SK-N-SH treated with all-trans-retinoic acid at 6 μM for 48 hours (cell line): ENCODE measurements at regions not wholly inside any gene's neighbourhood (a gene's known extent, or its start where the extent isn't known, plus 50 kb on each side); places are given as distances from the start of the nearest gene placed in this dataset.
"Not testable (repeated sequence)": the region's sequence is repeated elsewhere in the genome, so short reads cannot be mapped to it uniquely, and the experiment has no call there.

ENCODE experiments used
- ATAC-seq: fragments of 200-7000 bp; cut with Tn5 transposase; 3 replicates; pipeline ENCODE4 v1.9.1; 2020; ENCODE audit warnings: mild to moderate bottlenecking, moderate library complexity
- BACH2 ChIP-seq: fragments of 250-450 bp; sonication (Bioruptor Pico); IDR thresholded peaks from 2 replicates; pipeline ENCODE4 v1.9.0; 2021; ENCODE audit warnings: mild to moderate bottlenecking, borderline replicate concordance
- CSRNP3 ChIP-seq: fragments of 250-450 bp; sonication (Bioruptor Pico); IDR thresholded peaks from 2 replicates; pipeline ENCODE4 v1.5.1; 2021; ENCODE audit warnings: mild to moderate bottlenecking, moderate library complexity
- ESRRG ChIP-seq: fragments of 250-450 bp; sonication (Bioruptor Pico); IDR thresholded peaks from 2 replicates; pipeline ENCODE4 v1.6.1; 2021; ENCODE audit warnings: mild to moderate bottlenecking
- GLIS3 ChIP-seq: fragments of 250-450 bp; sonication (Bioruptor Pico); IDR thresholded peaks from 2 replicates; pipeline ENCODE4 v1.5.0; 2020; ENCODE audit warnings: mild to moderate bottlenecking, moderate library complexity
- PATZ1 ChIP-seq: fragments of 250-450 bp; sonication (Bioruptor Pico); IDR thresholded peaks from 2 replicates; pipeline ENCODE4 v1.8.0; 2020; ENCODE audit warnings: mild to moderate bottlenecking, moderate library complexity, borderline replicate concordance
- PPARA ChIP-seq: fragments of 250-450 bp; sonication (Bioruptor Pico); IDR thresholded peaks from 2 replicates; pipeline ENCODE4 v1.5.0; 2020; ENCODE audit warnings: mild to moderate bottlenecking, borderline replicate concordance
- RARB ChIP-seq: fragments of 250-450 bp; sonication (Bioruptor Pico); IDR thresholded peaks from 2 replicates; pipeline ENCODE4 v1.8.0; 2021; ENCODE audit warnings: mild to moderate bottlenecking, moderate library complexity
- SNAI2 ChIP-seq: fragments of 250-450 bp; sonication (Bioruptor Pico); IDR thresholded peaks from 2 replicates; pipeline ENCODE4 v1.5.0; 2020; ENCODE audit warnings: mild to moderate bottlenecking, moderate library complexity
- ZFP3 ChIP-seq: fragments of 250-450 bp; sonication (Bioruptor Pico); IDR thresholded peaks from 2 replicates; pipeline ENCODE4 v1.5.0; 2020; ENCODE audit warnings: mild to moderate bottlenecking, moderate library complexity
- ZFP30 ChIP-seq: fragments of 450-650 bp; formaldehyde crosslinking; IDR thresholded peaks from 2 replicates; pipeline ENCODE4 v1.5.0; 2022; ENCODE audit warnings: mild to moderate bottlenecking, moderate library complexity
- ZNF70 ChIP-seq: fragments of 450-650 bp; formaldehyde crosslinking; IDR thresholded peaks from 2 replicates; pipeline ENCODE4 v1.5.0; 2020; ENCODE audit warnings: mild to moderate bottlenecking, moderate library complexity
- ZNF8 ChIP-seq: fragments of 450-650 bp; formaldehyde crosslinking; IDR thresholded peaks from 2 replicates; pipeline ENCODE4 v1.5.0; 2020; ENCODE audit warnings: mild to moderate bottlenecking, moderate library complexity
- TF ChIP-seq, protein P1 (sequence below): fragments of 250-450 bp; sonication (Bioruptor Pico); IDR thresholded peaks from 2 replicates; pipeline ENCODE4 v1.5.0; 2020; ENCODE audit warnings: mild to moderate bottlenecking, moderate library complexity
- TF ChIP-seq, protein P2 (sequence below): fragments of 250-450 bp; sonication (Bioruptor Pico); IDR thresholded peaks from 2 replicates; pipeline ENCODE4 v1.5.1; 2020; ENCODE audit warnings: low read depth, mild to moderate bottlenecking, moderate library complexity

DNA sequence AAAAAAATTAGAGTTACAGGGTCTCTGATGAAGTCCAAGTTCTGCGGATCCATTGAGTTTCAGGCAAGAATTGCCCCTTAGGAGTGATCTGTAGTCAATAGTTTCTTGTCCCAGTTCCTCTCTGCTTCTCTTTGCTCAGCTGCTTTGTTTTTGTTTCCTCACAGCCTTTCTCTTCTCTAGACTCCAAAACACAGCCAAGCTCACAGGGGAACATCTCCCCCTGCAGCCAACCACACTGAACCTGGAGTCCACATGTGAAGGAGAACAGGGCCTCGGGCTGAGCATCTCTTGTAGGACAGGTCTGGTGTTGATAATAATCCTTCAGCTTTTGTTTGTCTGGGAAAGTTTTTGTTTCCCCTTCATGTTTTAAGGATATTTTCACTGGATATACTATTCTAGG is 202.6 kb upstream of the ATP10A start:
- ATAC-seq, result no peak
- TF ChIP-seq SNAI2 (CRISPR knock-in tag) (no peak), ESRRG (CRISPR knock-in tag) (no peak), PPARA (CRISPR knock-in tag) (no peak), ZNF8 (CRISPR knock-in tag) (no peak), ZFP3 (CRISPR knock-in tag) (no peak), PATZ1 (CRISPR knock-in tag) (no peak)
- TF ChIP-seq, protein P1, sequence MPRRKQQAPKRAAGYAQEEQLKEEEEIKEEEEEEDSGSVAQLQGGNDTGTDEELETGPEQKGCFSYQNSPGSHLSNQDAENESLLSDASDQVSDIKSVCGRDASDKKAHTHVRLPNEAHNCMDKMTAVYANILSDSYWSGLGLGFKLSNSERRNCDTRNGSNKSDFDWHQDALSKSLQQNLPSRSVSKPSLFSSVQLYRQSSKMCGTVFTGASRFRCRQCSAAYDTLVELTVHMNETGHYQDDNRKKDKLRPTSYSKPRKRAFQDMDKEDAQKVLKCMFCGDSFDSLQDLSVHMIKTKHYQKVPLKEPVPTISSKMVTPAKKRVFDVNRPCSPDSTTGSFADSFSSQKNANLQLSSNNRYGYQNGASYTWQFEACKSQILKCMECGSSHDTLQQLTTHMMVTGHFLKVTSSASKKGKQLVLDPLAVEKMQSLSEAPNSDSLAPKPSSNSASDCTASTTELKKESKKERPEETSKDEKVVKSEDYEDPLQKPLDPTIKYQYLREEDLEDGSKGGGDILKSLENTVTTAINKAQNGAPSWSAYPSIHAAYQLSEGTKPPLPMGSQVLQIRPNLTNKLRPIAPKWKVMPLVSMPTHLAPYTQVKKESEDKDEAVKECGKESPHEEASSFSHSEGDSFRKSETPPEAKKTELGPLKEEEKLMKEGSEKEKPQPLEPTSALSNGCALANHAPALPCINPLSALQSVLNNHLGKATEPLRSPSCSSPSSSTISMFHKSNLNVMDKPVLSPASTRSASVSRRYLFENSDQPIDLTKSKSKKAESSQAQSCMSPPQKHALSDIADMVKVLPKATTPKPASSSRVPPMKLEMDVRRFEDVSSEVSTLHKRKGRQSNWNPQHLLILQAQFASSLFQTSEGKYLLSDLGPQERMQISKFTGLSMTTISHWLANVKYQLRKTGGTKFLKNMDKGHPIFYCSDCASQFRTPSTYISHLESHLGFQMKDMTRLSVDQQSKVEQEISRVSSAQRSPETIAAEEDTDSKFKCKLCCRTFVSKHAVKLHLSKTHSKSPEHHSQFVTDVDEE, result no peak
- TF ChIP-seq, protein P2, sequence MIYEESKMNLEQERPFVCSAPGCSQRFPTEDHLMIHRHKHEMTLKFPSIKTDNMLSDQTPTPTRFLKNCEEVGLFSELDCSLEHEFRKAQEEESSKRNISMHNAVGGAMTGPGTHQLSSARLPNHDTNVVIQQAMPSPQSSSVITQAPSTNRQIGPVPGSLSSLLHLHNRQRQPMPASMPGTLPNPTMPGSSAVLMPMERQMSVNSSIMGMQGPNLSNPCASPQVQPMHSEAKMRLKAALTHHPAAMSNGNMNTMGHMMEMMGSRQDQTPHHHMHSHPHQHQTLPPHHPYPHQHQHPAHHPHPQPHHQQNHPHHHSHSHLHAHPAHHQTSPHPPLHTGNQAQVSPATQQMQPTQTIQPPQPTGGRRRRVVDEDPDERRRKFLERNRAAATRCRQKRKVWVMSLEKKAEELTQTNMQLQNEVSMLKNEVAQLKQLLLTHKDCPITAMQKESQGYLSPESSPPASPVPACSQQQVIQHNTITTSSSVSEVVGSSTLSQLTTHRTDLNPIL (CRISPR knock-in tag), result no peak

- no peak for ATAC-seq
- no peak for TF ChIP-seq PATZ1 (CRISPR knock-in tag)
Observed at GRCh38 chr15:26061248-26061647, 198.1 kb upstream of the ATP10A start.

DNA sequence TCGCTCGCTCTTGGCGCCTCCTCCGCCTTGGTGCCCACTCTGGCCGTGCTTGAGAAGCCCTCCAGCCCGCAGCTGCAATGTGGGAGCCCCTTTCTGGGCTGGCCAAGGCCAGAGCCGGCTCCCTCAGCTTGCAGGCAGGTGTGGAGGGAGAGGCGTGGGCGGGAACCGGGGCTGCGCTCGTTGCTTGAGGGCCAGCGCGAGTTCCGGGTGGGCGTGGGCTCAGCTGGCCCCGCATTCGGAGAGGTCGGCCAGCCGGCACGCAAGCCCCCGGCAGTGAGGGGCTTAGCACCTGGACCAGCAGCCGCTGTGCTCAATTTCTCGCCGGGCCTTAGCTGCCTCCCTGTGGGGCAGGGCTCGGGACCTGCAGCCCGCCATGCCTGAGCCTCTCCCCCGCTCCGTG is 193.6 kb upstream of the ATP10A start:
- ATAC-seq, result not testable (repeated sequence)

- no peak for ATAC-seq
- TF ChIP-seq CSRNP3 (CRISPR knock-in tag), result no peak
Observed at GRCh38 chr15:26051761-26052675, 188.9 kb upstream of the ATP10A start.

GRCh38 chr15:26050984-26051383 is 187.9 kb upstream of the ATP10A start:
- no peak for ATAC-seq
- no peak for TF ChIP-seq CSRNP3 (CRISPR knock-in tag)
- no peak for TF ChIP-seq ZFP30 (CRISPR knock-in tag)
- TF ChIP-seq GLIS3 (CRISPR knock-in tag), result no peak
- TF ChIP-seq, protein P2 (CRISPR knock-in tag), result no peak
- TF ChIP-seq, protein P1, result no peak
- TF ChIP-seq ESRRG (CRISPR knock-in tag), result no peak
- no peak for TF ChIP-seq RARB (CRISPR knock-in tag)
- no peak for TF ChIP-seq ZNF70 (CRISPR knock-in tag)
- TF ChIP-seq BACH2, result no peak
